ENCODE measurements at regions not wholly inside any gene's neighbourhood (a gene's known extent, or its start where the extent isn't known, plus 50 kb on each side); places are given as distances from the start of the nearest gene placed in this dataset.

GRCh38 chr13:80957019-80957655 lies 616.2 kb upstream of the SPRY2 start:
- Histone ChIP-seq H3K4me2 (no peak overlapping the region), H3K79me2 (no peaks in the 10 kb centered on the region), H3K27me3 (no peaks in the 10 kb centered on the region), H3K4me3 (no peak overlapping the region), H3K36me3 (replicated peaks; ENCODE audit: insufficient read depth, low read depth) (no peaks in the 10 kb centered on the region), H3K9me3 (ENCODE audit: low read depth) (no peaks in the 10 kb centered on the region), H3K27ac (no peak overlapping the region), H4K20me1 (ENCODE audit: insufficient read depth, poor library complexity, severe bottlenecking) (no peaks in the 10 kb centered on the region), H3K4me1 (ENCODE audit: insufficient read depth) (no peaks in the 10 kb centered on the region), H2AFZ (no peak overlapping the region), H3K9me2 (replicated peaks; ENCODE audit: insufficient read depth) (no peaks in the 10 kb centered on the region)
- DNase-seq (ENCODE audit: low spot score), result no peak
- 44% methylated on average over 3 of the region's 3 CpGs for WGBS (ENCODE audit: low lambda C conversion rate, missing lambda C conversion rate)
- no peak for TF ChIP-seq EZH2 (IDR thresholded peaks at IDR 0.05; ENCODE audit: borderline replicate concordance)
- TF ChIP-seq, protein P1, sequence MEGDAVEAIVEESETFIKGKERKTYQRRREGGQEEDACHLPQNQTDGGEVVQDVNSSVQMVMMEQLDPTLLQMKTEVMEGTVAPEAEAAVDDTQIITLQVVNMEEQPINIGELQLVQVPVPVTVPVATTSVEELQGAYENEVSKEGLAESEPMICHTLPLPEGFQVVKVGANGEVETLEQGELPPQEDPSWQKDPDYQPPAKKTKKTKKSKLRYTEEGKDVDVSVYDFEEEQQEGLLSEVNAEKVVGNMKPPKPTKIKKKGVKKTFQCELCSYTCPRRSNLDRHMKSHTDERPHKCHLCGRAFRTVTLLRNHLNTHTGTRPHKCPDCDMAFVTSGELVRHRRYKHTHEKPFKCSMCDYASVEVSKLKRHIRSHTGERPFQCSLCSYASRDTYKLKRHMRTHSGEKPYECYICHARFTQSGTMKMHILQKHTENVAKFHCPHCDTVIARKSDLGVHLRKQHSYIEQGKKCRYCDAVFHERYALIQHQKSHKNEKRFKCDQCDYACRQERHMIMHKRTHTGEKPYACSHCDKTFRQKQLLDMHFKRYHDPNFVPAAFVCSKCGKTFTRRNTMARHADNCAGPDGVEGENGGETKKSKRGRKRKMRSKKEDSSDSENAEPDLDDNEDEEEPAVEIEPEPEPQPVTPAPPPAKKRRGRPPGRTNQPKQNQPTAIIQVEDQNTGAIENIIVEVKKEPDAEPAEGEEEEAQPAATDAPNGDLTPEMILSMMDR (IDR thresholded peaks at IDR 0.05; ENCODE audit: poor library complexity), result no peak

- no peak overlapping the region for H3K27ac ChIP-seq
- H3K4me1 ChIP-seq (ENCODE audit: insufficient read depth), result no peaks in the 10 kb centered on the region
- no peaks in the 10 kb centered on the region for H4K20me1 ChIP-seq (ENCODE audit: insufficient read depth, poor library complexity, severe bottlenecking)
- no peaks in the 10 kb centered on the region for H3K36me3 ChIP-seq (replicated peaks; ENCODE audit: insufficient read depth, low read depth)
- no peaks in the 10 kb centered on the region for H3K27me3 ChIP-seq
- TF ChIP-seq, protein P1 (IDR thresholded peaks at IDR 0.05; ENCODE audit: poor library complexity), result no peak
- TF ChIP-seq EZH2 (IDR thresholded peaks at IDR 0.05; ENCODE audit: borderline replicate concordance) (no peak), EZH2phosphoT487 (IDR thresholded peaks at IDR 0.05; ENCODE audit: low read depth, severe bottlenecking, unreplicated experiment) (no peak)
- H3K9me2 ChIP-seq (replicated peaks; ENCODE audit: insufficient read depth), result no peaks in the 10 kb centered on the region
- H2AFZ ChIP-seq, result no peak overlapping the region
- H3K79me2 ChIP-seq, result no peaks in the 10 kb centered on the region
- H3K9me3 ChIP-seq (ENCODE audit: low read depth), result no peaks in the 10 kb centered on the region
- DNase-seq (ENCODE audit: low spot score), result no peak
- no peak overlapping the region for H3K4me2 ChIP-seq
- H3K4me3 ChIP-seq, result no peak overlapping the region
These were observed 614.6 kb upstream of the SPRY2 start for GRCh38 chr13:80955501-80955900.

- H4K20me1 ChIP-seq (ENCODE audit: insufficient read depth, poor library complexity, severe bottlenecking), result no peaks in the 10 kb centered on the region
- no peak for DNase-seq (ENCODE audit: low spot score)
- H3K27me3 ChIP-seq, result no peaks in the 10 kb centered on the region
- TF ChIP-seq, protein P1 (IDR thresholded peaks at IDR 0.05; ENCODE audit: poor library complexity), result no peak
- TF ChIP-seq EZH2phosphoT487 (IDR thresholded peaks at IDR 0.05; ENCODE audit: low read depth, severe bottlenecking, unreplicated experiment) (no peak), EZH2 (IDR thresholded peaks at IDR 0.05; ENCODE audit: borderline replicate concordance) (no peak)
- WGBS (ENCODE audit: low lambda C conversion rate, missing lambda C conversion rate), result 83% methylated on average over 2 of the region's 2 CpGs
- H3K79me2 ChIP-seq, result no peaks in the 10 kb centered on the region
- H3K4me1 ChIP-seq (ENCODE audit: insufficient read depth), result no peaks in the 10 kb centered on the region
- no peaks in the 10 kb centered on the region for H3K9me3 ChIP-seq (ENCODE audit: low read depth)
- H3K9me2 ChIP-seq (replicated peaks; ENCODE audit: insufficient read depth), result no peaks in the 10 kb centered on the region
- no peak overlapping the region for H3K4me3 ChIP-seq
- no peak overlapping the region for H2AFZ ChIP-seq
- H3K27ac ChIP-seq, result no peak overlapping the region
- no peaks in the 10 kb centered on the region for H3K36me3 ChIP-seq (replicated peaks; ENCODE audit: insufficient read depth, low read depth)
- H3K4me2 ChIP-seq, result no peak overlapping the region
These were observed 611.2 kb upstream of the SPRY2 start for GRCh38 chr13:80952158-80952557.

All from hepatocyte (in vitro differentiated cells).